PC-3 (cell line): ENCODE measurements at regions not wholly inside any gene's neighbourhood (a gene's known extent, or its start where the extent isn't known, plus 50 kb on each side); places are given as distances from the start of the nearest gene placed in this dataset.

Source experiments
- EZH2 ChIP-seq: fragments of 300-600 bp; sonication (generic); IDR thresholded peaks from one replicate; pipeline ENCODE4 v1.6.1; 2017; ENCODE audit warnings: antibody characterized with exemption, mild to moderate bottlenecking, low read length; ENCODE audit not compliant: unreplicated experiment
- EZH2phosphoT487 ChIP-seq: fragments of 300-600 bp; sonication (generic); IDR thresholded peaks from 2 replicates; pipeline ENCODE4 v1.6.1; 2018; ENCODE audit warnings: mild to moderate bottlenecking, antibody characterized with exemption, low read length, borderline replicate concordance
- TF ChIP-seq, protein P1 (sequence below): fragments of 300-600 bp; sonication (generic); conservative IDR thresholded peaks from 2 replicates; pipeline ENCODE4 v1.5.1; 2017; ENCODE audit warnings: antibody characterized with exemption, low read depth, mild to moderate bottlenecking, low read length

DNA sequence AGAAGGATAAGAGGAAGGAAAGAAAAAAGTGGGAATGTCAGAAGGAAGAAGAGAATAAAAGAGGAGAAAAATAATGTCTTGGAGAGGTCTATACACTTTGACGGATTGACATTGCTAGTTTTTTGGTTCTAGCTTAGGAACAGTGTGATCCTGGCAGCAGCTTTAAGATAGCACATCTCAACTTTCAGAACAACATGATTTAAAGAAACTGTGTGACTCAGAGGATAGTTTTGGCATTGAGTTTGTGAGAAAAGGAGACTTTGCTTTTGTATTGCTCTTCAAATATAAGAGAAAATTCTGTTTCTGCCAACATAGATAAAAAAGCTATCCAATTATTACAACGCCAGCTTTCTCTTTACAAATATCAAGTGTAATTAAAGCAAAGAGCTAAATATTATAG lies 260.7 kb upstream of the ARRDC3 start:
- TF ChIP-seq, protein P1, sequence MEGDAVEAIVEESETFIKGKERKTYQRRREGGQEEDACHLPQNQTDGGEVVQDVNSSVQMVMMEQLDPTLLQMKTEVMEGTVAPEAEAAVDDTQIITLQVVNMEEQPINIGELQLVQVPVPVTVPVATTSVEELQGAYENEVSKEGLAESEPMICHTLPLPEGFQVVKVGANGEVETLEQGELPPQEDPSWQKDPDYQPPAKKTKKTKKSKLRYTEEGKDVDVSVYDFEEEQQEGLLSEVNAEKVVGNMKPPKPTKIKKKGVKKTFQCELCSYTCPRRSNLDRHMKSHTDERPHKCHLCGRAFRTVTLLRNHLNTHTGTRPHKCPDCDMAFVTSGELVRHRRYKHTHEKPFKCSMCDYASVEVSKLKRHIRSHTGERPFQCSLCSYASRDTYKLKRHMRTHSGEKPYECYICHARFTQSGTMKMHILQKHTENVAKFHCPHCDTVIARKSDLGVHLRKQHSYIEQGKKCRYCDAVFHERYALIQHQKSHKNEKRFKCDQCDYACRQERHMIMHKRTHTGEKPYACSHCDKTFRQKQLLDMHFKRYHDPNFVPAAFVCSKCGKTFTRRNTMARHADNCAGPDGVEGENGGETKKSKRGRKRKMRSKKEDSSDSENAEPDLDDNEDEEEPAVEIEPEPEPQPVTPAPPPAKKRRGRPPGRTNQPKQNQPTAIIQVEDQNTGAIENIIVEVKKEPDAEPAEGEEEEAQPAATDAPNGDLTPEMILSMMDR = no peak
- TF ChIP-seq EZH2phosphoT487 (no peak), EZH2 (no peak)
